Parathyroid adenoma (tissue), 2 donors: ENCODE measurements at regions not wholly inside any gene's neighbourhood (a gene's known extent, or its start where the extent isn't known, plus 50 kb on each side); places are given as distances from the start of the nearest gene placed in this dataset.
A peak's percentile ranks its signal among the peaks of the same experiment; 100 is the strongest.
"Not testable (repeated sequence)": the region's sequence is repeated elsewhere in the genome, so short reads cannot be mapped to it uniquely, and the experiment has no call there.

Experiments
- H2AFZ ChIP-seq: fragments of 300-600 bp; sonication (generic); one replicate; pipeline ENCODE4 v1.7.0; 2017; ENCODE audit warnings: antibody characterized with exemption, mild to moderate bottlenecking
- H3K27ac ChIP-seq: fragments of 300-600 bp; sonication (generic); one replicate; pipeline ENCODE4 v1.7.0; 2017
- H3K27me3 ChIP-seq: fragments of 300-600 bp; sonication (generic); one replicate; pipeline ENCODE4 v1.7.0; 2017; ENCODE audit warnings: low read length; ENCODE audit not compliant: control insufficient read depth, insufficient read depth
- H3K36me3 ChIP-seq: fragments of 300-600 bp; sonication (generic); one replicate; pipeline ENCODE4 v1.7.0; 2017; ENCODE audit warnings: low read length; ENCODE audit not compliant: control insufficient read depth, insufficient read depth
- H3K4me1 ChIP-seq: fragments of 300-600 bp; sonication (generic); one replicate; pipeline ENCODE4 v1.7.0; 2017; ENCODE audit warnings: control low read depth
- H3K4me2 ChIP-seq: fragments of 300-600 bp; sonication (generic); one replicate; pipeline ENCODE4 v1.7.0; 2017; ENCODE audit warnings: low read length
- H3K4me3 ChIP-seq: fragments of 300-600 bp; sonication (generic); one replicate; pipeline ENCODE4 v1.7.0; 2017; ENCODE audit warnings: low read depth, low read length
- H3K79me2 ChIP-seq: fragments of 300-600 bp; sonication (generic); one replicate; pipeline ENCODE4 v1.7.0; 2017; ENCODE audit warnings: control low read depth
- H3K9ac ChIP-seq: fragments of 300-600 bp; sonication (generic); one replicate; pipeline ENCODE4 v1.7.0; 2017; ENCODE audit warnings: mild to moderate bottlenecking
- H3K9me3 ChIP-seq: fragments of 300-600 bp; sonication (generic); one replicate; pipeline ENCODE4 v1.7.0; 2017; ENCODE audit warnings: low read length; ENCODE audit not compliant: control insufficient read depth
- TF ChIP-seq, protein P1 (sequence below): fragments of 300-600 bp; sonication (generic); IDR thresholded peaks from one replicate; pipeline ENCODE4 v1.7.0; 2017; ENCODE audit warnings: antibody characterized with exemption, mild to moderate bottlenecking
- donor health status: primary hyperparathyroidism.

DNA sequence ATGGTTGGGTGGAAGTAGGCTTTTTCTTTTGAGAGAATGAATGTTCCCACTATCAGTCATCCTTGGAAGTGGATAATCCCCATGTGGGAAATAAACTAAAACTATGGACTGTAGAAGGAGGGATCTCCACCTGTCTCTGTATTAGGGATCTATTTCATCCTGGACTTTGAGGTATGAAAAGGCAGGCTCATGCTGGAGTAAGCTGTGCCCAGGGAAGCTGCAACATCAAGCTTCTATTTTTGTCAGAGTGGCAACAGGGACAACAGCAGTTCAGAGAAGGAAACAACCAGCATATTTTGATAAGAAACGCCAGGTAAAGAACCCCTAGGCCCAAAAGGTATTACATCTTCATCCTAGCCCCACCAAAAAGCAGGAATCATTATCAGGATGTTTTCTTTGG is 122.0 kb downstream of the MDH1 start:
- no peaks in the 10 kb centered on the region for H3K4me1 ChIP-seq
- H3K9ac ChIP-seq = no peak overlapping the region
- no peak overlapping the region for H2AFZ ChIP-seq
- H3K36me3 ChIP-seq = no peaks in the 10 kb centered on the region
- no peaks in the 10 kb centered on the region for H3K27me3 ChIP-seq
- H3K27ac ChIP-seq = no peak overlapping the region
- H3K9me3 ChIP-seq = no peaks in the 10 kb centered on the region
- no peak overlapping the region for H3K4me2 ChIP-seq
- no peaks in the 10 kb centered on the region for H3K79me2 ChIP-seq
- H3K4me3 ChIP-seq = no peak overlapping the region
- TF ChIP-seq, protein P1, sequence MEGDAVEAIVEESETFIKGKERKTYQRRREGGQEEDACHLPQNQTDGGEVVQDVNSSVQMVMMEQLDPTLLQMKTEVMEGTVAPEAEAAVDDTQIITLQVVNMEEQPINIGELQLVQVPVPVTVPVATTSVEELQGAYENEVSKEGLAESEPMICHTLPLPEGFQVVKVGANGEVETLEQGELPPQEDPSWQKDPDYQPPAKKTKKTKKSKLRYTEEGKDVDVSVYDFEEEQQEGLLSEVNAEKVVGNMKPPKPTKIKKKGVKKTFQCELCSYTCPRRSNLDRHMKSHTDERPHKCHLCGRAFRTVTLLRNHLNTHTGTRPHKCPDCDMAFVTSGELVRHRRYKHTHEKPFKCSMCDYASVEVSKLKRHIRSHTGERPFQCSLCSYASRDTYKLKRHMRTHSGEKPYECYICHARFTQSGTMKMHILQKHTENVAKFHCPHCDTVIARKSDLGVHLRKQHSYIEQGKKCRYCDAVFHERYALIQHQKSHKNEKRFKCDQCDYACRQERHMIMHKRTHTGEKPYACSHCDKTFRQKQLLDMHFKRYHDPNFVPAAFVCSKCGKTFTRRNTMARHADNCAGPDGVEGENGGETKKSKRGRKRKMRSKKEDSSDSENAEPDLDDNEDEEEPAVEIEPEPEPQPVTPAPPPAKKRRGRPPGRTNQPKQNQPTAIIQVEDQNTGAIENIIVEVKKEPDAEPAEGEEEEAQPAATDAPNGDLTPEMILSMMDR = no peak

DNA sequence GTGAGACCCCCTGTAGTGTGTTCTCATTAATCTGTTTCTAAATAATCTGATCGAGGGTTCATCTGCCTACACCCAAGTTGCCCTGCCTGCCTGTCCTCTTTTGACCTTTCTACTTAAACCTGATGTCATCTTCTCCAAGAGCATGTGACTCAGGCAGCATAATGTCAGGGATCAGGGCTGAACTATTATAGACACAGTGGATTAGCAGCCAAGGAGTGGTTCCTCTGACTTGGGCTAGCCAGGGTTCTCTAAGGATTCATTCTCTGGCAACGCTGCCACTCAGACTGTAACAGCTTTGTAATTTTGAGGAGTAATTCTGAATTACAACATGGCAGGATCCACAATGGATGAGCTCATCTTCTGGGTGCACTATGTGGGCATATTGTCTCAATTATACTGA is 124.0 kb downstream of the MDH1 start:
- no peak overlapping the region for H3K4me3 ChIP-seq
- H3K4me1 ChIP-seq = no peaks in the 10 kb centered on the region

DNA sequence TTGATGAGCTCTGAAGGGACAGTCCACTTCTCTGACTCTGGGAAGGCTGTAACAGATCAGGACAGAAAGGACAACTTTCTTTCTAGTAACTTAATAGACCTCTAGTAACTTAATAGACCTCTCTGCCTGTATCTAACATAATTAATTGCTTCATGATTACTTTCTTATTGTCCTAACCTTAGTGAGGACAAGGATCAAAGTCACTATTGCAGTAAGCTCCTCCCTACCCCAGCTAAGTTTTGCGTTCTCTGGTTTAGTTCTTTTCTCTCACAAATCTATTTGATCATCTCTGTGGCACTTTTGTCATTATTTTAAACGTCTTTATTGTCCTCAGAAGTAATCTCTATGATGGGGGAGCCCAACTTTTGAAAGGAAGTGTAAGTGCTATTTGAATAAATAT is 125.5 kb upstream of the UGP2 start:
- Histone ChIP-seq H3K4me1 (no peaks in the 10 kb centered on the region), H3K9me3 (no peaks in the 10 kb centered on the region), H3K36me3 (no peaks in the 10 kb centered on the region), H3K27ac (no peak overlapping the region), H3K27me3 (no peaks in the 10 kb centered on the region), H3K79me2 (no peaks in the 10 kb centered on the region), H3K9ac (no peak overlapping the region), H3K4me2 (no peak overlapping the region), H3K4me3 (no peak overlapping the region), H2AFZ (no peak overlapping the region)
- TF ChIP-seq, protein P1 = no peak

More for the DNA sequence above, 124.0 kb downstream of the MDH1 start:
- Histone ChIP-seq H3K9ac (no peak overlapping the region), H2AFZ (peak overlapping the region; percentile 22), H3K4me2 (no peak overlapping the region), H3K79me2 (no peaks in the 10 kb centered on the region), H3K27ac (no peak overlapping the region), H3K27me3 (no peaks in the 10 kb centered on the region), H3K36me3 (no peaks in the 10 kb centered on the region), H3K9me3 (no peaks in the 10 kb centered on the region)
- TF ChIP-seq, protein P1 = no peak

DNA sequence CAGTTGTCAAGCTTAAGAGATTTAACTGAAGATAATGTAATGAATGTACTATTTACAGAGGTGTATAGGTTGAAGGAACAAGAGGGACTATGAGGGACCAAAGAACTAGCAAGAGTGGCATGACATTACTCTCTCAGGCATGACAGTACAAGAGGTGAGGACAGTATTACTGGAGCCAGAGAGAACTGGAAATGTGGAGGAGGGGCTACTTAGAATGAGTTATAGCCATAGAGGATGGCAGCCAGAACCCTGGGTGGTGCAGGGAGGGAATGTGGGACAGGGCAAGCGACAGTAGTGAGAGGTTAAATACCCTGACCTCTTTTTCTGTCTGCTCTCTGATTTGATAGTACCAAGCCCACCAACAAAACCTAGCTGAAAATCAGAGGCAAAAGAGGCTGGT is 122.6 kb upstream of the UGP2 start:
- Histone ChIP-seq H3K4me2 (no peak overlapping the region), H2AFZ (no peak overlapping the region), H3K79me2 (no peaks in the 10 kb centered on the region), H3K4me1 (no peaks in the 10 kb centered on the region), H3K36me3 (no peaks in the 10 kb centered on the region), H3K9me3 (no peaks in the 10 kb centered on the region), H3K9ac (no peak overlapping the region), H3K27me3 (no peaks in the 10 kb centered on the region), H3K4me3 (no peak overlapping the region), H3K27ac (no peak overlapping the region)
- TF ChIP-seq, protein P1 = no peak

DNA sequence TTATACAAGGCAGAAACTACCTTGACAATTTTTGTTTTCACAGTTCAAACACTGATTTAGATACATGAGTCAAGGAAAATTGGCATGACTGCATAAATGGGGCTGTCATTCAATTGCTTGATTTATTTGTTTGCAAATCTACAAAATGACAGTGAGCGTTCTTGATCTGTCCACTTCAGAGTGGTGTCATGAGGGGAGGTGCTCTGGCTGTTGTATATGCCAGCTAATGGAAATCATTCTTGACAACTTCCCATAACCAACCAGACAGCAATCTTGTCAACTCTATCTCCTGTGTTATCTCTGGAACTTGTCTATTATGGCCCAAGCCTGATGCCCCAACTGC is 120.6 kb upstream of the UGP2 start:
- TF ChIP-seq, protein P1 = no peak
- Histone ChIP-seq H3K27ac (no peak overlapping the region), H3K4me2 (no peak overlapping the region), H3K4me1 (no peaks in the 10 kb centered on the region), H3K4me3 (no peak overlapping the region), H3K36me3 (no peaks in the 10 kb centered on the region), H3K79me2 (no peaks in the 10 kb centered on the region), H3K9ac (no peak overlapping the region), H2AFZ (no peak overlapping the region), H3K27me3 (no peaks in the 10 kb centered on the region), H3K9me3 (no peaks in the 10 kb centered on the region)

DNA sequence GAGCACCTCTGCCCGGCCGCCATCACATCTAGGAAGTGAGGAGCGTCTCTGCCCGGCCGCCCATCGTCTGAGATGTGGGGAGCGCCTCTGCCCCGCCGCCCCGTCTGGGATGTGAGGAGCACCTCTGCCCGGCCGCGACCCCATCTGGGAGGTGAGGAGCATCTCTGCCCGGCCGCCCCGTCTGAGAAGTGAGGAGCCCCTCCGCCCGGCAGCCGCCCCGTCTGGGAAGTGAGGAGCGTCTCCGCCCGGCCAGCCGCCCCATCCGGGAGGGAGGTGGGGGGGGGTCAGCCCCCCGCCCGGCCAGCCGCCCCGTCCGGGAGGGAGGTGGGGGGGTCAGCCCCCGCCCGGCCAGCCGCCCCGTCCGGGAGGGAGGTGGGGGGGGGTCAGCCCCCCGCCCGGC is 119.4 kb upstream of the UGP2 start:
- H3K27ac ChIP-seq, H2AFZ ChIP-seq, H3K36me3 ChIP-seq, H3K4me2 ChIP-seq, H3K27me3 ChIP-seq, H3K4me3 ChIP-seq, H3K9ac ChIP-seq, H3K9me3 ChIP-seq, H3K79me2 ChIP-seq, H3K4me1 ChIP-seq: not testable (repeated sequence)
